Neural cell (in vitro differentiated cells): ENCODE measurements at regions not wholly inside any gene's neighbourhood (a gene's known extent, or its start where the extent isn't known, plus 50 kb on each side); places are given as distances from the start of the nearest gene placed in this dataset.

Experiments
- H2AFZ ChIP-seq: fragments of 200-600, 300-800 bp; sonication (generic), shearing (Covaris generic); 2 replicates; pipeline ENCODE4 v1.6.0; 2014; ENCODE audit warnings: low read depth, mild to moderate bottlenecking, antibody characterized with exemption, low read length, moderate library complexity
- H3F3A ChIP-seq: fragments of 200-600 bp; shearing (Covaris generic); 2 replicates; pipeline ENCODE4 v1.6.1; 2016; ENCODE audit warnings: mild to moderate bottlenecking, moderate library complexity, mixed read lengths, antibody characterized with exemption, low read length; ENCODE audit not compliant: insufficient read depth, poor library complexity, severe bottlenecking
- H3K27ac ChIP-seq: fragments of 200-600, 300-800 bp; sonication (generic), shearing (Covaris generic); 2 replicates; pipeline ENCODE4 v1.5.1; 2014; ENCODE audit warnings: mild to moderate bottlenecking, low read length, moderate library complexity
- H3K27me3 ChIP-seq: fragments of 300-800, 200-600 bp; sonication (generic), shearing (Covaris generic); 2 replicates; pipeline ENCODE4 v1.6.0; 2014; ENCODE audit warnings: mild to moderate bottlenecking, low read depth, low read length, moderate library complexity; ENCODE audit not compliant: insufficient read depth
- H3K36me3 ChIP-seq: fragments of 300-800, 200-600 bp; sonication (generic), shearing (Covaris generic); 2 replicates; pipeline ENCODE4 v1.5.1; 2014; ENCODE audit warnings: mild to moderate bottlenecking, antibody characterized with exemption, low read length, moderate library complexity; ENCODE audit not compliant: insufficient read depth
- H3K4me2 ChIP-seq: fragments of 300-800, 200-600 bp; sonication (generic), shearing (Covaris generic); 2 replicates; pipeline ENCODE4 v1.6.0; 2014; ENCODE audit warnings: mild to moderate bottlenecking, low read length
- H3K4me3 ChIP-seq: fragments of 300-800, 200-600 bp; sonication (generic), shearing (Covaris generic); 2 replicates; pipeline ENCODE4 v1.5.1; 2014; ENCODE audit warnings: mild to moderate bottlenecking, low read length, moderate library complexity
- H3K79me2 ChIP-seq: fragments of 200-600 bp; shearing (Covaris generic); replicated peaks from 2 replicates; pipeline ENCODE4 v1.6.0; 2014; ENCODE audit warnings: mild to moderate bottlenecking, low read length, moderate library complexity; ENCODE audit not compliant: insufficient read depth
- H3K9ac ChIP-seq: fragments of 300-800, 200-600 bp; sonication (generic), shearing (Covaris generic); 2 replicates; pipeline ENCODE4 v1.6.1; 2016; ENCODE audit warnings: mild to moderate bottlenecking, low read length, mixed read lengths
- H3K9me2 ChIP-seq: fragments of 200-600 bp; shearing (Covaris generic); 2 replicates; pipeline ENCODE4 v1.6.1; 2016; ENCODE audit warnings: mild to moderate bottlenecking, low read length, mixed read lengths; ENCODE audit not compliant: insufficient read depth
- H3K9me3 ChIP-seq: fragments of 200-600, 300-800 bp; sonication (generic), shearing (Covaris generic); 2 replicates; pipeline ENCODE4 v1.6.1; 2016; ENCODE audit warnings: mild to moderate bottlenecking, mixed run types, low read length, moderate library complexity, mixed read lengths
- H4K20me1 ChIP-seq: fragments of 200-600 bp; shearing (Covaris generic); 2 replicates; pipeline ENCODE4 v1.6.1; 2016; ENCODE audit warnings: mild to moderate bottlenecking, mixed run types; ENCODE audit not compliant: insufficient read depth
- EP300 ChIP-seq: fragments of 450-650 bp; conservative IDR thresholded peaks from 2 replicates; pipeline ENCODE4 v1.6.1; 2014; ENCODE audit warnings: antibody characterized with exemption, mild to moderate bottlenecking, moderate library complexity; ENCODE audit not compliant: poor library complexity, severe bottlenecking
- EZH2 ChIP-seq: fragments of 200-600, 300-800 bp; shearing (Covaris generic), sonication (generic); IDR thresholded peaks from 2 replicates; pipeline ENCODE4 v1.6.1; 2014; ENCODE audit warnings: antibody characterized with exemption, low read length, borderline replicate concordance, mild to moderate bottlenecking; ENCODE audit not compliant: insufficient read depth, poor library complexity, severe bottlenecking
- MXI1 ChIP-seq: fragments of 450-650 bp; conservative IDR thresholded peaks from 2 replicates; pipeline ENCODE4 v1.6.1; 2014; ENCODE audit warnings: antibody characterized with exemption, mild to moderate bottlenecking; ENCODE audit not compliant: poor library complexity, severe bottlenecking
- POLR2AphosphoS5 ChIP-seq: IDR thresholded peaks from 2 replicates; pipeline ENCODE4 v1.6.1; 2012
- RAD21 ChIP-seq: fragments of 450-650 bp; conservative IDR thresholded peaks from 2 replicates; pipeline ENCODE4 v1.6.1; 2014; ENCODE audit warnings: antibody characterized with exemption, mild to moderate bottlenecking, moderate library complexity
- REST ChIP-seq: IDR thresholded peaks from 2 replicates; pipeline ENCODE4 v1.6.1; 2012; ENCODE audit warnings: borderline replicate concordance
- SMC3 ChIP-seq: fragments of 450-650 bp; conservative IDR thresholded peaks from 2 replicates; pipeline ENCODE4 v1.6.1; 2014; ENCODE audit warnings: antibody characterized with exemption, mild to moderate bottlenecking, moderate library complexity; ENCODE audit not compliant: poor library complexity
- TAF1 ChIP-seq: IDR thresholded peaks from 2 replicates; pipeline ENCODE4 v1.6.1; 2012; ENCODE audit warnings: low read depth
- TF ChIP-seq, protein P1 (sequence below): fragments of 450-650 bp; IDR thresholded peaks from 2 replicates; pipeline ENCODE4 v1.5.1; 2014; ENCODE audit warnings: antibody characterized with exemption, mild to moderate bottlenecking, moderate library complexity; ENCODE audit not compliant: poor library complexity, severe bottlenecking

- no peak overlapping the region for H3K27ac ChIP-seq
- no peak overlapping the region for H3K9ac ChIP-seq
- H3F3A ChIP-seq, result no peaks in the 10 kb centered on the region
- H2AFZ ChIP-seq, result no peak overlapping the region
- no peaks in the 10 kb centered on the region for H3K27me3 ChIP-seq
- H3K9me3 ChIP-seq, result no peaks in the 10 kb centered on the region
- no peak for TF ChIP-seq REST
- TF ChIP-seq, protein P1, sequence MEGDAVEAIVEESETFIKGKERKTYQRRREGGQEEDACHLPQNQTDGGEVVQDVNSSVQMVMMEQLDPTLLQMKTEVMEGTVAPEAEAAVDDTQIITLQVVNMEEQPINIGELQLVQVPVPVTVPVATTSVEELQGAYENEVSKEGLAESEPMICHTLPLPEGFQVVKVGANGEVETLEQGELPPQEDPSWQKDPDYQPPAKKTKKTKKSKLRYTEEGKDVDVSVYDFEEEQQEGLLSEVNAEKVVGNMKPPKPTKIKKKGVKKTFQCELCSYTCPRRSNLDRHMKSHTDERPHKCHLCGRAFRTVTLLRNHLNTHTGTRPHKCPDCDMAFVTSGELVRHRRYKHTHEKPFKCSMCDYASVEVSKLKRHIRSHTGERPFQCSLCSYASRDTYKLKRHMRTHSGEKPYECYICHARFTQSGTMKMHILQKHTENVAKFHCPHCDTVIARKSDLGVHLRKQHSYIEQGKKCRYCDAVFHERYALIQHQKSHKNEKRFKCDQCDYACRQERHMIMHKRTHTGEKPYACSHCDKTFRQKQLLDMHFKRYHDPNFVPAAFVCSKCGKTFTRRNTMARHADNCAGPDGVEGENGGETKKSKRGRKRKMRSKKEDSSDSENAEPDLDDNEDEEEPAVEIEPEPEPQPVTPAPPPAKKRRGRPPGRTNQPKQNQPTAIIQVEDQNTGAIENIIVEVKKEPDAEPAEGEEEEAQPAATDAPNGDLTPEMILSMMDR, result no peak
- no peak for TF ChIP-seq MXI1
- no peak for TF ChIP-seq EZH2
- H3K36me3 ChIP-seq, result no peaks in the 10 kb centered on the region
- H4K20me1 ChIP-seq, result no peaks in the 10 kb centered on the region
- H3K4me2 ChIP-seq, result no peak overlapping the region
- no peaks in the 10 kb centered on the region for H3K79me2 ChIP-seq
- no peaks in the 10 kb centered on the region for H3K9me2 ChIP-seq
- H3K4me3 ChIP-seq, result no peak overlapping the region
Observed at GRCh38 chrX:45873781-45874180, 671.4 kb downstream of the ZNF674 start.

DNA sequence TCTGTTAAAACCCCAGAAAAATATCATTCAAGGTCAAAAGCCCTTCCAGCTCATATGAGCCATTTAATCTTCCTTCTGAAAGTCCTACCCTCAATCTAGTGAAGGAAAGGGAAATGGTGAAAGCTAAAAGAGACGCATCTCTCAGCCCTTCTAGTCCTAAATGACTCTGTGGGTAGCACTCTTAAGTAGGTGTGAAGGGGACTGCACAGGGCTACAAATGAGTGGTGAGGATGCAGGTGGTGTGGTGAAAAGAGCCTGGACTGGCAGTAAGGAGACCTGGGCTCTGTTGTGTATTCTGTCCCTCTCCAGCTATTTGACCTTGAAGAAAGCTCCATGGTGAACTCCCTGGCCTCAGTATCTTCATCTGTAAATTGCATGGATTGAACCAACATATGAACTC is 671.8 kb upstream of the DIPK2B start:
- no peaks in the 10 kb centered on the region for H3F3A ChIP-seq
- no peak overlapping the region for H3K9ac ChIP-seq
- H3K4me2 ChIP-seq, result no peak overlapping the region
- TF ChIP-seq POLR2AphosphoS5 (no peak), SMC3 (no peak), EP300 (no peak), TAF1 (no peak), MXI1 (no peak), RAD21 (no peak), EZH2 (no peak), REST (no peak)
- TF ChIP-seq, protein P1, result no peak
- no peaks in the 10 kb centered on the region for H3K36me3 ChIP-seq
- no peak overlapping the region for H3K27ac ChIP-seq
- H3K27me3 ChIP-seq, result no peaks in the 10 kb centered on the region
- H3K79me2 ChIP-seq, result no peaks in the 10 kb centered on the region
- no peaks in the 10 kb centered on the region for H3K9me2 ChIP-seq
- H3K9me3 ChIP-seq, result no peaks in the 10 kb centered on the region
- no peak overlapping the region for H3K4me3 ChIP-seq
- H2AFZ ChIP-seq, result no peak overlapping the region
- no peaks in the 10 kb centered on the region for H4K20me1 ChIP-seq
